CD4-positive, alpha-beta T cell (primary cell): ENCODE measurements at regions not wholly inside any gene's neighbourhood (a gene's known extent, or its start where the extent isn't known, plus 50 kb on each side); places are given as distances from the start of the nearest gene placed in this dataset.

Experiments used
- ATAC-seq: fragments of 200-7000 bp; cut with Tn5 transposase; one replicate; pipeline ENCODE4 v1.10.0; 2022; ENCODE audit warnings: mild to moderate bottlenecking; ENCODE audit not compliant: poor library complexity
- CTCF ChIA-PET: fragments of 350-600 bp; sonication (Branson Sonifier 250); formaldehyde crosslinking; loops from one replicate; lab custom pipeline; 2021; ENCODE audit warnings: antibody characterized with exemption, inconsistent platforms; lab: Charles Lee
- POLR2A ChIA-PET: fragments of 350-600 bp; sonication (Branson Sonifier 250); formaldehyde crosslinking; loops from one replicate; lab custom pipeline; 2021; ENCODE audit warnings: antibody characterized with exemption, inconsistent platforms; lab: Charles Lee
- DNase-seq, 14 experiments: peaks; one replicate each; pipeline ENCODE4 v3.0.0-alpha.2; 2013 to 2020; ENCODE audit warnings: mixed read lengths in 2 of 14
- H3K27ac ChIP-seq, 2 donors: one replicate each; pipeline versions ENCODE4 v1.5.1 to v1.7.0; 2013; ENCODE audit warnings: low read length in 2 of 2, low read depth in 1 of 2, mild to moderate bottlenecking in 1 of 2
- H3K27me3 ChIP-seq, 2 experiments: 1 replicate in 1 of 2; 2 replicates in 1 of 2; pipeline versions ENCODE4 v1.6.1 to v1.7.0; 2013; ENCODE audit warnings: low read length in 2 of 2, control low read depth in 1 of 2, mild to moderate bottlenecking in 1 of 2, moderate library complexity in 1 of 2; ENCODE audit not compliant: insufficient read depth in 2 of 2, control insufficient read depth in 1 of 2
- H3K36me3 ChIP-seq: one replicate; pipeline ENCODE4 v1.6.1; 2013; ENCODE audit warnings: low read length, control low read depth; ENCODE audit not compliant: insufficient read depth
- H3K4me1 ChIP-seq: one replicate; pipeline ENCODE4 v1.6.1; 2013; ENCODE audit warnings: low read length, control low read depth; ENCODE audit not compliant: insufficient read depth
- H3K4me3 ChIP-seq: one replicate; pipeline ENCODE4 v1.5.1; 2013; ENCODE audit warnings: mild to moderate bottlenecking, low read length, moderate library complexity
- H3K9me3 ChIP-seq, 2 experiments: 1 replicate in 1 of 2; 2 replicates in 1 of 2; pipeline versions ENCODE4 v1.6.1 to v1.7.0; 2013; ENCODE audit warnings: low read length in 2 of 2, mild to moderate bottlenecking in 2 of 2, control low read depth in 1 of 2, moderate library complexity in 1 of 2; ENCODE audit not compliant: control insufficient read depth in 1 of 2, insufficient read depth in 1 of 2
- H3K27ac Mint-ChIP-seq: one replicate; pipeline ENCODE4 v1.8.0; 2020; ENCODE audit warnings: mixed read lengths
- H3K27me3 Mint-ChIP-seq: one replicate; pipeline ENCODE4 v1.8.0; 2021; ENCODE audit warnings: mixed read lengths
- H3K36me3 Mint-ChIP-seq: one replicate; pipeline ENCODE4 v1.8.0; 2021; ENCODE audit warnings: low read depth, mixed read lengths
- H3K4me1 Mint-ChIP-seq: one replicate; pipeline ENCODE4 v1.8.0; 2021; ENCODE audit warnings: low read depth, mixed read lengths
- H3K4me3 Mint-ChIP-seq: one replicate; pipeline ENCODE4 v1.8.0; 2020; ENCODE audit warnings: mild to moderate bottlenecking, mixed read lengths
- H3K9me3 Mint-ChIP-seq: one replicate; pipeline ENCODE4 v1.8.0; 2020; ENCODE audit warnings: mixed read lengths
- CTCF ChIP-seq: fragments of 200-600 bp; IDR thresholded peaks from one replicate; pipeline ENCODE4 v1.8.0; 2022; ENCODE audit warnings: antibody characterized with exemption, mild to moderate bottlenecking
- intact Hi-C, 2 experiments: fragments of 100-400 bp; cut with DNase I in 1 of 2; cut with micrococcal nuclease in 1 of 2; formaldehyde crosslinking; loops; one replicate each; pipeline versions ENCODE4 v1.15.1 to v1.9.0; 2023 to 2025; cut with DNase I, micrococcal nuclease

DNA sequence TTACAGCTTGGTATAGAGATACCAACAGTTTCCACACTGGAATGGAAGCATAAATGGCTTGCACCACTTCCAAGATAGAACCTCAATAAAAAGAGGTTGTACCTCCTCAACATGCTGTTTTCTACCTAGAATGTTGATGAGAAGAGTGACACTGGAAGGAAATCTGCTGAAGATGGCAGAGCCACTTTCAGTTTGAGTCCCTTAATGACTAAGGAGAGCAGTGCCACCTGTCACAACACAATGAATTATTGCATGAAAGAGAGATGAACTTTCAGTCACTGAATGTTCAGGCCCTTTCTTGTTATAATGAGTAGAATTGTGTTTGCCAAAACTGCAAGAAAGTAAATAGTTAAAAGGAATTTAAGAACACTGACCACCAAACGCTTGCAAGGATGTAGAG is 958.5 kb downstream of the DTWD2 start:
- Histone ChIP-seq H3K27ac (no peak overlapping the region), H3K4me1 (no peaks in the 10 kb centered on the region), H3K27me3 (no peaks in the 10 kb centered on the region), H3K4me3 (no peak overlapping the region), H3K9me3 (peaks cover 0 to 19% of the 10 kb centered on the region in 2 experiments), H3K36me3 (no peaks in the 10 kb centered on the region)
- intact Hi-C loops: no loop called here
- H3K36me3 Mint-ChIP-seq: no peaks in the 10 kb centered on the region
- H3K4me3 Mint-ChIP-seq: no peak overlapping the region
- DNase-seq (no peak), ATAC-seq (no peak)
- no peak for TF ChIP-seq CTCF
- no peaks in the 10 kb centered on the region for H3K4me1 Mint-ChIP-seq
- H3K27ac Mint-ChIP-seq: no peak overlapping the region
- H3K9me3 Mint-ChIP-seq: peaks cover 5% of the 10 kb centered on the region
- ChIA-PET CTCF (no interaction called here), POLR2A (no interaction called here)
- no peaks in the 10 kb centered on the region for H3K27me3 Mint-ChIP-seq

- Mint-ChIP-seq H3K9me3 (no peaks in the 10 kb centered on the region), H3K27ac (no peak overlapping the region)
- CTCF ChIA-PET: no interaction called here
These were observed 966.3 kb downstream of the DTWD2 start for GRCh38 chr5:118022062-118022461.

DNA sequence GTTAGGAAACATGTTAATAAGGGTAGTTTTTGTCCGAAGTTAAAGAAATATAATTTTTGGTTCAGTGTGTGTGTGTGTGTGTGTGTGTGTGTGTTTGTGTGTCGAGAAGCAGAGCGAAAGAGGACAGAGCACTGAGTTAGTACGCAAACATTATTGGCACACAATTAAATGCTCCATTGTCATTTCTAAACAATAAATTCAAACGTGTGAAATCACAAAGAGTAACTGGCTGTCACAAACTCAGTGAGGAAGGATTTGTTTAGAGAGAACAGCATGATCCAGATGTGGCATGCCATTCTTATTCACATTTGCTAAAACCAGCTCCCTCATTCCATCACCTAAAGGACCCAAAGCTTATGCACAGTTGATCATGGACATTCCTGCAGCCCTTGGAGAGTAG is 970.8 kb downstream of the DTWD2 start:
- intact Hi-C loops: no loop called here
- Histone ChIP-seq H3K9me3 (peaks cover 0 to 3% of the 10 kb centered on the region in 2 experiments), H3K27ac (no peak overlapping the region), H3K4me1 (no peaks in the 10 kb centered on the region), H3K27me3 (no peaks in the 10 kb centered on the region), H3K36me3 (no peaks in the 10 kb centered on the region), H3K4me3 (no peak overlapping the region)
- H3K9me3 Mint-ChIP-seq: no peaks in the 10 kb centered on the region
- ChIA-PET POLR2A (no interaction called here), CTCF (no interaction called here)
- no peak overlapping the region for H3K4me3 Mint-ChIP-seq
- H3K4me1 Mint-ChIP-seq: no peaks in the 10 kb centered on the region
- no peaks in the 10 kb centered on the region for H3K27me3 Mint-ChIP-seq
- no peak for ATAC-seq
- DNase-seq: no peak
- no peaks in the 10 kb centered on the region for H3K36me3 Mint-ChIP-seq
- no peak overlapping the region for H3K27ac Mint-ChIP-seq
- no peak for TF ChIP-seq CTCF

More at GRCh38 chr5:118022062-118022461, 966.3 kb downstream of the DTWD2 start:
- H3K4me3 ChIP-seq: no peak overlapping the region
- DNase-seq: no peak
- no peak for TF ChIP-seq CTCF
- Mint-ChIP-seq H3K4me3 (no peak overlapping the region), H3K4me1 (no peaks in the 10 kb centered on the region), H3K36me3 (no peaks in the 10 kb centered on the region), H3K27me3 (no peaks in the 10 kb centered on the region)
- no peaks in the 10 kb centered on the region for H3K36me3 ChIP-seq
- H3K27ac ChIP-seq: no peak overlapping the region
- peaks cover 0 to 3% of the 10 kb centered on the region in 2 experiments for H3K9me3 ChIP-seq
- H3K27me3 ChIP-seq: no peaks in the 10 kb centered on the region
- POLR2A ChIA-PET: no interaction called here
- no peak for ATAC-seq
- intact Hi-C loops: no loop called here
- no peaks in the 10 kb centered on the region for H3K4me1 ChIP-seq
